Myocyte (in vitro differentiated cells): ENCODE measurements at regions not wholly inside any gene's neighbourhood (a gene's known extent, or its start where the extent isn't known, plus 50 kb on each side); places are given as distances from the start of the nearest gene placed in this dataset.
"Not testable (repeated sequence)": the region's sequence is repeated elsewhere in the genome, so short reads cannot be mapped to it uniquely, and the experiment has no call there.

ENCODE experiments used
- DNase-seq: peaks from one replicate; pipeline ENCODE4 v3.0.0-alpha.2; 2012; ENCODE audit warnings: low read depth

DNA sequence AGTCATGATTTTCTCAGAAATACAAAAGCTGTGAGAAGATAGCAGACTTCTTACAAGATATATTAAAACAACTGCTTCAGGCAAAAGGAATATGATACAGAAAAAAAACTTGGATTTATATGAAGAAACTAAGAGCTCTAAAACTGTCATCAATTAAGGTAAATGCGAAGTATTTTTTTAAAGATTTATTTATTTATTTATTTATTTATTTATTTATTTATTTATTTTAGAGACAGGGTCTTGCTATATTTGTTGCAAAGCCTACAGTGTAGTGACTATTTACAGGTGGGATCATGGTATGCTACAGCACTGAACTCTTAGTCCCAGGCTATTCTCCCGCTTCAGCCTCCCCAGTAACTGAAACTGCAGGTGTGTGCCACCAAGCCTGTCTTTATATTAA, 274.3 kb upstream of the BCHE start:
- DNase-seq: no peak

DNA sequence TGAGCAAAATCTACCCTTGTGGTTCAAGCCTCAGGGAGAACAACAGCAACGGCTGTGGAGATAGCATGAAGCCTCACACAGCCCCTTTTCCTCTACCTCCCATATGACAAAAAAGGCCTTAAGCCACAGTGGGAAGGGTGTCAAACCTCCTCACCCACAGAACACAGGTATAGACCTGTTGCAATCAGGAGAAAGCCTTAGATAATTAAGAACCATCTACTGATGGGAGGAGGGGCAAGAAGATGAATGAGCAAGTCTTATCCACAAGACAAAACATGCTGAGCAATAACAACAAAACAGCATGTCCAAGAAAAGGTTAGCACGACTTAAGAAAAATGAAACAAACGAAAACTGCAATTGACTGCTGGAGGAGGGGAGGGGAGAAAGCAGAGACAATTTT, 272.9 kb upstream of the BCHE start:
- no peak for DNase-seq

DNA sequence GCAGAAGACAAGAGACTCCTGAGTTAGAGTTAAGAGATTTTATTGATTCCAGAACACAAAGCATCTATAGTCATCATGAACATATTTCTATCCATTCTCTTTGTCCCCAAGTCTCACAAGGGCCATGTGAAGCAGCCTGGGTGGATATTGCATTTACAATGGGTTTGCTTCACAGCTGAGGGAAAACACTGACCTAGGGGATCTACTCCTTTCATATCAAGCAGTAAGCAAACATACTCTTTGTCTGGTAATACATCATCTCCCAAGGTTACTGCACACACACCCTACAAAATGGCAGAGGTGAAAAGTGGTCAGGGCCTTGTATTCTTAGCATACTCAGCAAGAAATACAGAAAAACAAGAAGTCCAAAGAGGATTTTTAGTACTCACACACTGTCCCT, 267.7 kb upstream of the BCHE start:
- DNase-seq: no peak

DNA sequence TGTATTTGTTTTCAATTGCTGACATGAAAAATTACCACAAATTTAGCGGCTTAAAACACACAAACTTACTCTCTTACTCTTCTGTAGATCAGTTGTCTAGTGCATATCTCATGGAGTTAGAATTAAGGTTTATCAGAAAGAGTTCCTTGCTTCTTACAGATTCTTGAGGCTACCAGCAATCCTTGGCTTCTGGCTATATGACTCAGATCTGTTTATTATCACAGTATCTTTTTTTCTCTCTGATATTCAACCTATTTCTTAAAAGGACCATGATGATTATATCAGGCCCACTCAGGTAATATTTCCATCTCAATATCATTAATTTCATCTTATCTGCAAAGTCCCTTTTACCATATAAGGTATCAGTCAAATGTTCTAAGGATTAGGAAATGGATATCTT, 263.5 kb upstream of the BCHE start:
- DNase-seq: no peak

DNA sequence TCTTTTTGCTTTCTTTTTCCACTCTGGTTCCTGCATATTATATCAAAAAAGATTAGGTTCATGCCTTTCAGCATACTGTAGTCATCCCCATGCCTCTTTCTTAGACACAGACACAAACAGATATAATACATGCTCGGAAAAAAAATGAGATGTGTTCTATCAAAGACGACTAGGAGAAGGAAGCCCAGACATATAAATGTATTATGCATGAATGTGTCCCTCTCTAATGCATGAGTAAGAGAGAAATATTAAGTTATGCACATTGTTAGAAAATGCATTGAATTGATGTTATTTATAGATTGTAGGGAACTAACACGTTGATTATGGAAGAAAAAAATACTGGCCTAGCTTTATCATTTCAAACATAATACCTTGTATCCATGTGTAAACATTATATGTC, 252.4 kb upstream of the BCHE start:
- DNase-seq: no peak

DNA sequence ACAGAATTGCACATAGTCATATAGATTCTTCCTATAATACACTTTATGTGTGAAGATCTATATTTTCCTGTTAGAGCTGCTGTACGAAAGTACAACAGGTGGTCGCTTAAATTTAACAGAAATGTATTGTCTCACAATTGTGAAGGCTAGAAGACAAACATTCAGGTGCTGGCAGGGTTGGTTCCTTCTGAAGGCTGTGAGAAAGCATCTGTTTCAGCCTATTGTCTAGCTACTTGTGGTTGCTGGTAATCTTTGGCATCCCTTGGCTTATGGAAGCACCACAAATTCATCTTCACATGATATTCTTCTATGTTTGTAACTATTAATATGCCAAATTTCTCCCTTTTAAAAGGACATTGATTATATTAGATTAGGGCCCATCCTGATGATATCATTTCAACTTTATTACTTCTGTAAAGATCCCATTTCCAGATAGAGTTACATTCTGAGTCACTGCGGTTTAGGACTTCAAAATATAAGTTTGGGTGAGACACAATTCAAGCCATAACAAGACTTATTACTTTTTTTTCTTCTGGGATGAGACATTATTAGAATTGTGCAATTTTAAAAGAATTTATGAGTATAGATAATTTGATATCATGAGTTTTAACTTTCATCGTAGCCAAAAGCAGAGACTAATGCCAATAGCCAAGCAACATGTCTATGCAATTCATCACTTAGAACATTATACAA, 248.1 kb upstream of the BCHE start:
- no peak for DNase-seq

DNA sequence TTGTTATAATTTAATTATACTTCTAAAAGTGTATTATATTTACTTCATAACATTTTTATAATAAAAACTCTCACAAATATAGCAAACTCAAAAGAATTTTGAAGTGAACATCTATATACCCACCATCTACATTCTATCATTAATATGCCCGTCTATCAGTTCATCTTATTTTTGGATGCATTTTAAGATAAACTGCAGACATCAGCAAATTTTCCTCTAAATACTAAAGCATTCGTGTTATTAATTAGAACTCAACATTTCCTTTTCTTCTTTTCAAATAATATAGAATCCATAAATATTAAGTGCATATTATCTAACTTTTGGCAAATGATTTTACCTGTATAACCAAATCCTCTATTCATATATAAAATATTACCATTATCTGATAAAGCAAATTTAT, 242.9 kb upstream of the BCHE start:
- DNase-seq: no peak

DNA sequence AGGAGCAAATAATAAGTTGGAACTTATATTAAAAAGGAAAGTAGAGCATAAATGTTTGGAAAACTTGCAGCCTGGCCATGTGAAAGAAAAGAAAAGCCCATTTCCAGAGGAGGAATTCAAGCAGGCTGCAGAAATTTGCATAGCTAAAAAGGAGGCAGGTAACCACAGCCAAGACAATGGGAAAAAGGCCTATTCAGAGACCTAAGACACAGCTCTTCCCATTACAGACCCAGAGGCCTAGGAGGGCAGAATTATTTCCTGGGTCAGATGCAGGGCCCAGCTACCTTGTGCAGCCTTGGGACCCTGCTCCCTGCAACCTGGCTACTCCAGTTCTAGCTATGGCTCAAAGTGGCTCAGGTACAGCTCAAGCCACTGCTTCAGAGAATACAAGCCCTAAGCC, 234.6 kb upstream of the BCHE start:
- DNase-seq: no peak

DNA sequence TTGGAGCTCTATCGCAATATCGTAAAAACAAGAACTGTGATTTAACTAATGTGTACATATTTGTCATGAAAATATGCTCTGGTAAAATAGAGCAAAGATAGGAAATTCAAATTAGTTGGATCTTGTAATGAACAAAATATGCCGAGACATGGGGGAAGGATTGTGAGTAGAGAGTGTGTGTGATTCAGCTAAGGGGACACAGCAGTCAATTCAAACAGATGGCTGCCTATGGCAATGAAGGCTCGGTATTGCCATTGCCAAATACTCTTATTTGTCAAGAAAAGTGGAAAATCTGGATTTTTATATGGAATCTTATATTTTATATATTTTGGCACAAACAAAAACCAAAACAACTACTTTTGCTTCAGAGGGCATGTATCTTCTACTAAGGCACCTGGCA, 227.3 kb upstream of the BCHE start:
- DNase-seq: no peak

DNA sequence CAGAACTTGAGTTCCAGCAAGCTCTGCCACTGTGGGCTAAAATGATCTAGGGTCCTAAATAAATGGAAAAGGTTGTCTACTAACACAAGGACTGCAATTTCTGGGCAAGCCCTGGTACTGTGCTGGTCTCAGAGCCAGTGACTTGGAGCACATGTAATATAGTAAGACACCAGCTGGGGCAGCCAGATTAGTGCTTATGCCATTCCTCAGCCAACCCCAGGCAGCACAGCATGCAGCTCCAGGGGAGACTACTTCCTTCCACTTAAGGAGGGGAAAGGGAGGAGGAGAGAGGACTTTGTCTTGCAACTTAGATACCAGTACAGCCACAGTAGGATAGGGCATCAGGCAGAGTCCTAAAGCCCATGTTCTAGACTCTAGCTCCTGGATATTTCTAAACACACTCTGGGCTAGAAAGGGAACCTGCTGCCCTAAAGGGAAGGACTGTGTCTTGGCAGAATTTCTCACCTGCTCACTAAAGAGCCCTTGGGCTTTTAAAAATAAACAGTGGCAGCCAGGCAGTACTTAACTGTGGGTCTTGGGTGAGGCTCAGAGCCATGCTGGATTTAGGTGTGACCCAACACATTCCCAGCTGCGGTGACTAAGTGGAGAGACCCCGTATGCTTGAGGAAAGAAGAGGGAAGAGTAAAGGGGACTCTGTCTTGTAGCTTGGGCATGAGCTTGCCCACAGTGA, 223.7 kb upstream of the BCHE start:
- DNase-seq: no peak

DNA sequence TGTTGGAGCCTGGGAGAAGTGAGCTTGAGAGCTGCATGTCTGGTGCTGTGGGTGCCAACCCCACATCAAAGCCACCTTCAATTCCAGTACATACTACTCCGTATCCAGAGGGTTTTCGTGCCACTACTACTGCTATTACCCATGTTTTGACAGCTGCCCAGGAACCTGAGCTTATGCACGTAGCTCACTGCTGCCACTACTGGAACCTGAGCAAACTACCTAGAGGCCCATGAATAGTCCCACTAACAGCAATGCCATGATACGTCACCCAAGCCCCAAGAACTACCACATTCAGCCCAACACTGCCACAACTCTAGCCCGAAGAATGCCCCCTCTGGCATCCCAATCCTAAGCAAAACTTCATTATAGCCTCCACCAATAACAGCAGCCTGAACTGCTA, 215.2 kb upstream of the BCHE start:
- no peak for DNase-seq

DNA sequence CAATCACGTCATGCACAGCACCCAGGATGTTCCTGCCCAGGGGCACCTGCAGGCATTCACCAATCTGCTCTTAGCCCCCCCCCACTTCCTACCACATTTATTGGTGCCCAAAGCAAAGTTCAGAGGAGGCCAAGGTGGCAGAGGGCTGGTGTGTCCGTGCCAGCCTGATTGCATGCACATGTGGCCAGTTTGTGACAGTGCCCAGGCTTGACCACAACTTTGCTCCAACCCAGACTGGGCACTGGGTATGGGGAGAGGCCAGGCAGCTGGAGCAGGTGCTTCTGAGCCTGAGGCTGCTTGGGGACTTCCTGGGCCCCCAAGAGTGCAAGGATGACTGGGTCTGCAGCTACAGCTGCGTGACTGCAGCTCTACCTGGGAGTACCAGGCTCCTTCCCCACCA, 192.3 kb upstream of the BCHE start:
- no peak for DNase-seq

DNA sequence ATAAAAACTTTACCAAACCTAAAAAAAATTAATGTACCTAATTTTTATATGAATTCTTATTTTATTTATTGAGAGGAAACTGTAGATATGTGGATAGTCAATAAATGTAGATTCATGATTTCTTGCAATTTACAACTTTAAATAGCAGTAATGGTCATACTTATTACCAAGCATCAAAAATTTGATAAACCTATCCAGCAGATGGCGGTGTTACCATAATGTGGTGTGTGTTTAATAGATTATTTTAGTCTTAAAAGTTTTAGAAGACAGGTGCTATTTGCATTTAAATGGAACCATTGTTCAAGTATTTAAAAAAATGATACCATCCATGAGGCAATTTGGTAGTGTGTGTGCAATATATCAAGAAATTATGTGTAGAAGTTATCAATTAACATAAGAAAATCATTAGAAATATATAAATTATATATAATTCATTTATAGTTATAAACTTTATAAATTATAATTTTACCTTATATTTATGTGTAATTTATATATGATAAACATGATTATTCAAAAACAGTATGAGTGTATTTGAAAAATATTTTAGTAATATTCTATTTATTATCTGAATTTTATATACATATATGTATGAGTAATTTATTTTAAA, 176.0 kb upstream of the BCHE start:
- DNase-seq: peak; percentile 12

DNA sequence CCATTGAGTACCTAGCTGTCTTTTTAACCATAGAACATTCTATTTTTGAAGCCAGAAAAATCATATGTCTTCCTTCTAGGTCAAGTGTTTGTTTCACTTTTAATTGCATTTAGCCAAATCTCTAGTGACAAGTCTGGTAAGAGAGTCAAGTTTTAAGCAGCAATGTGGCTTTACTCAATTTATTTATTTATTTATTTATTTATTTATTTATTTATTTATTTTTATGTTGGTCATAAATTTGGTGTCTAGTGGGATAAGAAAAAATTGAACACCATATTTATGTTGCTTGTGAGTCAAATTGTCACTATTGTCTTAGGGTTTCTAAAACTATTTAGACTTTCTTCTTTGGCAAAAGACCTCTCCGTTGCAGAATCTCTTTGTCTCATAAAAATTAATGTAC, 174.5 kb upstream of the BCHE start:
- no peak for DNase-seq

DNA sequence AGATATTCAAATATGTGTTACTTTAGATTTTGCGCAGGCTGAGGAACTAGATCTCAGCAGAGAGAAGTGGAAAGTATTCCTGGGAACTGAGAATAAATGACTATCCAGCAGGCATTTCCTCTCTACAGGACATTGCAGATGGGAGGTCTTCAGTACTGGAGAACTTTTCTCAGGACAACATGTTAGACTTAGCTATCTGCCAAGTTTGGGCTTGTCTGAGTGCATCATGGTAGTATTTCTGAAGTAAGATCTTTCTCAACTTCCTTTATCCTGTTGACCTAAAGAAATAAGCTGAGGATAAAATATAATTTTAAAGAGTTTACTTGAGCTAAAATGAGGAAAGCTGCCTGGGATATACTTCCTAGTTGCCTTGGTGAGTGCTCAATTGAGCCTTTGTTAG, 167.9 kb upstream of the BCHE start:
- no peak for DNase-seq

DNA sequence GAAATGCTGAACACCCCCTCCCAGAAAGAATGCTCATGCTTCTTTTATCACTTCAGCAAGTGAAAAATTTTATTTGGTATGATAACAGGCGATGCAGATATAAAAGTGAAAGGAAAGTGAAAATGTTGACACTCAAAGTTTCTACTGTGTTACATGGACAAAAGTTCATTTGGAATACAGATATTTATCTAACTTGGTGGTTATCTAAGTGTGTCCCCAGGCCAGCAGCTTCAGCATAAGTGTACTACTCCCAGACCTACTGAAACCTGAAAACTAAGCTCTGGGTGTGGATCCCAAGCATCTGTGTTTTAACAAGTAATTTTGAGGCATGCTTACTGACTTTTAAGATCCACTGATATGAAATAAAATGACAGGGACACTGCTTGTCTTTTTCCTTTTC, 157.1 kb upstream of the BCHE start:
- no peak for DNase-seq

DNA sequence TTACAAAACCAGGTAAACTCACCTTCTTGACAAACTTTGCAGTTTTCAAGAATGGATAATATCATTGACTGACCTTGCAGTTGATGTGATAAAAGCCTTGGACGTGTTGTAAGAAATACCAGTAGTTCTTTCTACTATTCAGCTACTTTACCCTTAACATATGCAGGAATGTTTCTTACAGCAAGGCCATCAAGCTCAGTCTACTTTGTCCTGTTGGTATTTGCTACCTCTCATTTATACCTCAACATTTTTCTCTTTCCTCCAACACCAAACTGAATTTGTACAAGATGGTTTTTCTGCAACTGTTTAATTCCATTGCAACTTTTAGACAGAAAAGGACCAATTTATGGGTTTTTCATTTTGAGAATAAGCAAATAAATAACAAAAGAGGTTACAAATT, 147.4 kb upstream of the BCHE start:
- DNase-seq: no peak

DNA sequence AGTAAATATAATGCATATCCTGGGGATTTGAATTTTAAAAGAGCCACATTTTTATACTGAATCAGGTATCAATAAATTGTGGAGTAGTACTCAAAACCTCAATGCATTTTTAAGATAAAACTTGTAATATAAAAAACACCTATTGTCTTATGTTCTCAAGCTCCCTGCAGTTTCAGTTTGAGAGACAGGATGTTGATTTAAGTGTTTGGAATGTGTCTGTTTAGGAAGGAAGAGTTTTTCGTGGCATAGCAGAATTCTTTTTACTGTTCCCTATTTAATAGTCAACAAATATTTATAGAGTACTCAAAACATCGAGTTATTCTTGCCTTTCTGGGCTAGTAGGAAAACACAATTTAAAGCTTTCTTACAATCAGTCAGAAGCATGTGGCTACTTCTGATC, 146.1 kb upstream of the BCHE start:
- DNase-seq: no peak

DNA sequence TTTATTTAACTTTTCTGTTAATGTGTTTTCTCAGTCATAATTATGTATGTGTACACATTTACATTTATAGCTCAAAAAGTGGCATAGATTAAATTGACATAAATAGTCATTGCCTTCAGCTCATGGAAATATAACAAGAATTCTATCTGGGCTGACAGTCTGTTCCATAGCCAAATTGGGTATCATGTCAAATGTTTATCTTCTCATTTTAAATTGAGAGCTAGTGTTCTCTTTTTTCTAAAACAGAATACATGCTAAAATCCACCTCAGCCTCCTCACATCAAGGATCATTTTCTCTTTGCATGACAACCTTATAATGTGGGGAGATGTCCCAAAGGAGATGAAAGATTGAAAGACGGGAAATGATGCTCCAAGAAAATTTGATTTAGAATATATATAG, 144.1 kb upstream of the BCHE start:
- DNase-seq: no peak

DNA sequence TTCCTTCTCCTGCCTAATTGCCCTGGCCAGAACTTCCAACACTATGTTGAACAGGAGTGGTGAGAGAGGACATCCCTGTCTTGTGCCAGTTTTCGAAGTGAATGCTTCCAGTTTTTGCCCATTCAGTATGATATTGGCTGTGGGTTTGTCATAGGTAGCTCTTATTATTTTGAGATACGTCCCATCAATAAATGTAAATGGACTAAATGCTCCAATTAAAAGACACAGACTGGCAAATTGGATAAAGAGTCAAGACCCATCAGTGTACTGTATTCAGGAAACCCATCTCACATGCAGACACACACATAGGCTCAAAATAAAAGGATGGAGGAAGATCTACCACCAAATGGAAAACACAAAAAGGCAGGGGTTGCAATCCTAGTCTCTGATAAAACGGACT, 123.6 kb upstream of the BCHE start:
- DNase-seq: not testable (repeated sequence)

DNA sequence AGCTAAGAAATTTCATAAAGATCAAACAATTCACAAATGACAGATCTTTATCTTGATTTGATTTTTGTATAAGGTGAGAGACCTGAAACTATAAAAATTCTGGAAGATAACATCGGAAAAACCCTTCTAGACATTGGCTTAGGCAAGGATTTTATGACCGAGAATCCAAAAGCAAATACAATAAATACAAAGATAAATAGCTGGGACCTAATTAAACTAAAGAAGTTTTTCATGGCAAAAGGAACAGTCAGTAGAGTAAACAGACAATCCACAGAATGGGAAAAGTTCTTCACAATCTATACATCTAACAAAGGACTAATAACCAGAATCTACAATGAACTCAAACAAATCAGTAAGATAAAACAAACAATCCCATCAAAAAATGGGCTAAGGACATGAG, 116.9 kb upstream of the BCHE start:
- DNase-seq: no peak

DNA sequence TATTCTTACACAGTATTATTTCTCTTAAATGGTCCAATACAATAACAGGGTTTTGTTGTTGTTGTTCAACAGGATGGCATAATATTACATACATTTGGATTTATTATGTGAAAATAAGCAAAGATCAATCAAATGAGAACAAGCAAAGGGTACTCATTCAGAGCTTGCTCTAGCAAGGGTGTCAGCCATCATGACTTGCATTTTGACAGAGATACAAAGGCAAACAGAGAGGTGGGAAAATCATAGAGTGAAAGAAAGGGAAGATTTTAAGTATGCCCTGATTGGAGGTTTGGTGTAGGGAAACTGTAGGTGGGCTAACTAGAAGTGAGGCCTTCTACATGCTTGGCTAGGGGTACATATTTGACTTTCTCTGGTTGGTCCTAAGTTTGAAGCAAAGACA, 109.1 kb upstream of the BCHE start:
- no peak for DNase-seq

DNA sequence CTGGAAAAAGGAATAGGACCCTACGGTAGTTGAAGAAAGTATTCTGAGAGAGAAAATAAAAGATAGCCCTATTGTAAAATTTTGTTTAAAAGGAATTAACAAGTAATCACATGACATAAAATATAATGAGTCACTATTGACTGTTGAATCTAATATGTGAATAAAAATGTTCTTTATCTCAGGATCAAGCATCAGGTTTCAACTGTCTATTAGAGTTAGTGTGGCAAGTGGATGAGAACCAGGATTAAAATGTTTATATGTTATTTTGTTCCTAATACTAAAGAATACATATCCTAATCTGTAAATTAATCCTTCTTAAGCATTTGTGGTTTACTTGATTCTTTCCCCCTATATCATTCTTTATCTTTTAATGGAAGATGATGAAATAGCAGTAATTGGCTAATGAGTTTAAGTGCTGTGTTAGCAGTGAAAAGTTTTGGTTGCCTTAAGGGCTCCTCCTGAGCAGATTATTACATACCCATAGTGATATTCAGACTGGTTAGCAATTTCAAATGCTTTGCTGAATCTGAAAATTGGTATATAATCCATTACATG, 101.8 kb upstream of the BCHE start:
- no peak for DNase-seq
